ENCODE measurements at regions not wholly inside any gene's neighbourhood (a gene's known extent, or its start where the extent isn't known, plus 50 kb on each side); places are given as distances from the start of the nearest gene placed in this dataset.

GRCh38 chr5:77948476-77948875 is 172.3 kb upstream of the TBCA start:
- no peak overlapping the region for H3K4me3 ChIP-seq (ENCODE audit: low read length)
- TF ChIP-seq CTCF (conservative IDR thresholded peaks at IDR 0.05; ENCODE audit: low read depth, low read length), result no peak
- DNase-seq (ENCODE audit: low read depth), result no peak

- TF ChIP-seq CTCF (conservative IDR thresholded peaks at IDR 0.05; ENCODE audit: low read depth, low read length), result no peak
Observed at GRCh38 chr5:77947041-77947428, 170.9 kb upstream of the TBCA start.

GRCh38 chr5:77946381-77947040 is 170.4 kb upstream of the TBCA start:
- TF ChIP-seq CTCF (conservative IDR thresholded peaks at IDR 0.05; ENCODE audit: low read depth, low read length), result no peak
- DNase-seq (ENCODE audit: low read depth), result peak; percentile 22
- H3K4me3 ChIP-seq (ENCODE audit: low read length), result no peak overlapping the region

More at GRCh38 chr5:77947041-77947428, 170.9 kb upstream of the TBCA start:
- DNase-seq (ENCODE audit: low read depth), result no peak
- no peak overlapping the region for H3K4me3 ChIP-seq (ENCODE audit: low read length)

DNA sequence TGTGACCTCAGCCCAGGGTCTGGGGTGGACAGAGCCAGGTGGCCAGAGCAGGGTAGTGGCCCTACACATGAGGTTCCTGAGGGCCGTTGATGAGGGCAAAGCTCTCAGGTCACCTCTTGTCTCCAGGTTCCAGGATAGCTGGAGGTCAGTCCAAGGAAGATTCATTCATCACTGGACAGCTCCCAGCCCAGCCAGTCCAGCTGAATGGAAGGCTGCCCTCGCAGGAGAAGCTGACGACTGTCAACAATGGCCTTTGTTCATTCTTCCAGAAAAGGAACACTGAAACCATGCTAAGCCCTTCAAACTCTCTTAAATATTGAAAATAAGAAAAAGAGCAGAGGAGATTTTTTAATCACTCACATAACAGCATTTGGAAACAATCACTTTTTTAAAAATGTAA is 169.7 kb upstream of the TBCA start:
- DNase-seq (ENCODE audit: low read depth), result no peak
- no peak for TF ChIP-seq CTCF (conservative IDR thresholded peaks at IDR 0.05; ENCODE audit: low read depth, low read length)
- no peak overlapping the region for H3K4me3 ChIP-seq (ENCODE audit: low read length)

GRCh38 chr5:77944757-77945340 is 168.7 kb upstream of the TBCA start:
- TF ChIP-seq CTCF (conservative IDR thresholded peaks at IDR 0.05; ENCODE audit: low read depth, low read length), result no peak
- no peak overlapping the region for H3K4me3 ChIP-seq (ENCODE audit: low read length)
- no peak for DNase-seq (ENCODE audit: low read depth)

DNA sequence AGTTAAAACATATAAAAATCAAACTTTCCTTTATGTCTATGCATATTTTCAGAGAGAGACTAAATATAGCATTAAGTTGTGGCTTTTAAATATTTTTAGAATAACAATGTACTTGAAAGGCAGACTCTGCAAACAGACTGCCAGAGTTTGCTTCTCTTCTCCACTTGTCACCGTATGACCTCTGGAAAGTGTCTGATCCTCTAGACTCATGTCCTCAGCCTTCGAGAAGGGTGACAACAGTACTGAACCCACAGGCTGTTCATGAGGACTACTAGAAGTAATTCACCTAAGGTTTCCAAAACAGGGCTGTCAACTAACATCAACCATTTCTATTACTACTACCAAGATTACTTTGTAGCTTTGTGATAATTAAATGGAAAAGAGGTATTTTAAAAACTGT is 167.7 kb upstream of the TBCA start:
- no peak overlapping the region for H3K4me3 ChIP-seq (ENCODE audit: low read length)
- no peak for DNase-seq (ENCODE audit: low read depth)
- TF ChIP-seq CTCF (conservative IDR thresholded peaks at IDR 0.05; ENCODE audit: low read depth, low read length), result no peak

- no peak for TF ChIP-seq CTCF (conservative IDR thresholded peaks at IDR 0.05; ENCODE audit: low read depth, low read length)
- no peak for DNase-seq (ENCODE audit: low read depth)
- H3K4me3 ChIP-seq (ENCODE audit: low read length), result no peak overlapping the region
Observed at GRCh38 chr5:77942578-77943239, 166.6 kb upstream of the TBCA start.

Measured in retinal pigment epithelial cell (primary cell).